OCI-LY3 (cell line): ENCODE measurements at regions not wholly inside any gene's neighbourhood (a gene's known extent, or its start where the extent isn't known, plus 50 kb on each side); places are given as distances from the start of the nearest gene placed in this dataset.

Source experiments
- H2AFZ ChIP-seq: fragments of 200-600, 300-600 bp; shearing (Covaris generic); 2 replicates; pipeline ENCODE4 v1.6.0; 2014; ENCODE audit warnings: antibody characterized with exemption, low read depth, low read length
- H3K27ac ChIP-seq: fragments of 200-600, 300-600 bp; sonication (generic); 2 replicates; pipeline ENCODE4 v1.5.1; 2014; ENCODE audit warnings: mild to moderate bottlenecking, low read length, moderate library complexity, mixed read lengths
- H3K27me3 ChIP-seq: fragments of 200-600, 300-600 bp; sonication (generic); 2 replicates; pipeline ENCODE4 v1.6.1; 2014; ENCODE audit warnings: low read depth, low read length, mixed read lengths
- H3K36me3 ChIP-seq: fragments of 200-600, 300-600 bp; sonication (generic); replicated peaks from 2 replicates; pipeline ENCODE3; 2014; ENCODE audit warnings: low read depth, low read length, mixed read lengths
- H3K4me1 ChIP-seq: fragments of 300-600, 200-600 bp; sonication (generic); 2 replicates; pipeline ENCODE4 v1.6.1; 2014; ENCODE audit warnings: low read length, mixed read lengths
- H3K4me2 ChIP-seq: fragments of 200-600, 300-600 bp; sonication (generic); 2 replicates; pipeline ENCODE4 v1.6.1; 2014; ENCODE audit warnings: low read length, mixed read lengths
- H3K4me3 ChIP-seq: fragments of 300-600, 200-600 bp; sonication (generic); 2 replicates; pipeline ENCODE4 v1.5.1; 2014; ENCODE audit warnings: antibody characterized with exemption, mild to moderate bottlenecking, low read length, moderate library complexity
- H3K79me2 ChIP-seq: fragments of 300-600, 200-600 bp; shearing (Covaris generic); 2 replicates; pipeline ENCODE4 v1.6.1; 2014; ENCODE audit warnings: mild to moderate bottlenecking, low read length, mixed read lengths
- H3K9ac ChIP-seq: fragments of 300-600, 200-600 bp; shearing (Covaris generic); 2 replicates; pipeline ENCODE4 v1.6.0; 2014; ENCODE audit warnings: mild to moderate bottlenecking, low read length, moderate library complexity
- H3K9me3 ChIP-seq: fragments of 200-600, 300-600 bp; shearing (Covaris generic); 2 replicates; pipeline ENCODE4 v1.6.1; 2014; ENCODE audit warnings: low read length, mixed read lengths; ENCODE audit not compliant: insufficient read depth
- H4K20me1 ChIP-seq: fragments of 200-600, 300-600 bp; sonication (generic); 2 replicates; pipeline ENCODE4 v1.6.1; 2016; ENCODE audit warnings: low read length, mixed read lengths; ENCODE audit not compliant: insufficient read depth
- CTCF ChIP-seq: fragments of 200-600, 300-600 bp; sonication (generic); IDR thresholded peaks from 2 replicates; pipeline ENCODE4 v1.5.1; 2014; ENCODE audit warnings: antibody characterized with exemption, low read length, low read depth
- EZH2phosphoT487 ChIP-seq: fragments of 200-600 bp; shearing (Covaris generic); IDR thresholded peaks from 2 replicates; pipeline ENCODE4 v1.6.1; 2018; ENCODE audit warnings: antibody characterized with exemption, mixed run types, low read depth

GRCh38 chr10:124232686-124233545, 139.5 kb upstream of the CHST15 start:
- Histone ChIP-seq H3K9ac (no peak overlapping the region), H3K4me3 (no peak overlapping the region), H3K4me2 (no peak overlapping the region), H2AFZ (no peak overlapping the region), H3K36me3 (no peaks in the 10 kb centered on the region), H3K79me2 (no peaks in the 10 kb centered on the region), H3K4me1 (no peaks in the 10 kb centered on the region), H3K27ac (no peak overlapping the region), H4K20me1 (no peaks in the 10 kb centered on the region), H3K9me3 (0 out of 2 replicates have a peak, but pooled peaks cover 5% of the 10 kb centered on the region), H3K27me3 (no peaks in the 10 kb centered on the region)
- TF ChIP-seq EZH2phosphoT487 (no peak), CTCF (no peak)

- H4K20me1 ChIP-seq, result no peaks in the 10 kb centered on the region
- no peak overlapping the region for H2AFZ ChIP-seq
- no peaks in the 10 kb centered on the region for H3K27me3 ChIP-seq
- H3K9me3 ChIP-seq, result 0 out of 2 replicates have a peak, but pooled peaks cover 5% of the 10 kb centered on the region
- H3K79me2 ChIP-seq, result no peaks in the 10 kb centered on the region
- H3K4me1 ChIP-seq, result no peaks in the 10 kb centered on the region
- H3K36me3 ChIP-seq, result no peaks in the 10 kb centered on the region
- TF ChIP-seq CTCF (no peak), EZH2phosphoT487 (no peak)
- H3K27ac ChIP-seq, result no peak overlapping the region
- H3K9ac ChIP-seq, result no peak overlapping the region
- H3K4me2 ChIP-seq, result no peak overlapping the region
- no peak overlapping the region for H3K4me3 ChIP-seq
Observed at GRCh38 chr10:124231168-124232155, 138.1 kb upstream of the CHST15 start.

- H3K4me3 ChIP-seq, result no peak overlapping the region
- no peak overlapping the region for H3K4me2 ChIP-seq
- no peaks in the 10 kb centered on the region for H4K20me1 ChIP-seq
- no peaks in the 10 kb centered on the region for H3K79me2 ChIP-seq
- no peaks in the 10 kb centered on the region for H3K36me3 ChIP-seq
- no peak overlapping the region for H2AFZ ChIP-seq
- no peak overlapping the region for H3K9ac ChIP-seq
- no peak overlapping the region for H3K27ac ChIP-seq
- H3K4me1 ChIP-seq, result no peaks in the 10 kb centered on the region
- TF ChIP-seq EZH2phosphoT487 (no peak), CTCF (no peak)
- H3K9me3 ChIP-seq, result 0 out of 2 replicates have a peak, but pooled peaks cover 5% of the 10 kb centered on the region
- no peaks in the 10 kb centered on the region for H3K27me3 ChIP-seq
Observed at GRCh38 chr10:124230635-124231167, 137.3 kb upstream of the CHST15 start.
